Activated B cell treated with CpG ODN at 0.5 μM for 24 hours (primary cell): ENCODE measurements at regions not wholly inside any gene's neighbourhood (a gene's known extent, or its start where the extent isn't known, plus 50 kb on each side); places are given as distances from the start of the nearest gene placed in this dataset.

ENCODE experiments used
- ATAC-seq: fragments of 200-7000 bp; cut with Tn5 transposase; one replicate; pipeline ENCODE4 v1.10.0; 2021; ENCODE audit warnings: low read depth, mild to moderate bottlenecking, moderate library complexity
- CTCF ChIA-PET: fragments of 350-600 bp; sonication (Branson Sonifier 250); formaldehyde crosslinking; loops from one replicate; lab custom pipeline; 2021; ENCODE audit warnings: antibody characterized with exemption; lab: Charles Lee
- POLR2A ChIA-PET: fragments of 350-600 bp; sonication (Branson Sonifier 250); formaldehyde crosslinking; loops from one replicate; lab custom pipeline; 2021; ENCODE audit warnings: antibody characterized with exemption; lab: Charles Lee
- DNase-seq: peaks from one replicate; pipeline ENCODE4 v3.0.0; 2022
- H3K27ac Mint-ChIP-seq: one replicate; pipeline ENCODE4 v1.8.0; 2020; ENCODE audit warnings: mixed read lengths
- H3K27me3 Mint-ChIP-seq: one replicate; pipeline ENCODE4 v1.8.0; 2021; ENCODE audit warnings: mixed read lengths
- H3K36me3 Mint-ChIP-seq: one replicate; pipeline ENCODE4 v1.8.0; 2021; ENCODE audit warnings: low read depth, mixed read lengths
- H3K4me1 Mint-ChIP-seq: one replicate; pipeline ENCODE4 v1.8.0; 2021; ENCODE audit warnings: mixed read lengths
- H3K4me3 Mint-ChIP-seq: one replicate; pipeline ENCODE4 v1.8.0; 2020; ENCODE audit warnings: mild to moderate bottlenecking, mixed read lengths
- H3K9me3 Mint-ChIP-seq: one replicate; pipeline ENCODE4 v1.8.0; 2020; ENCODE audit warnings: mixed read lengths
- CTCF ChIP-seq: fragments of 200-600 bp; IDR thresholded peaks from one replicate; pipeline ENCODE4 v1.8.0; 2022; ENCODE audit warnings: antibody characterized with exemption, mild to moderate bottlenecking
- intact Hi-C: fragments of 100-400 bp; cut with micrococcal nuclease; formaldehyde crosslinking; loops from one replicate; pipeline ENCODE4 v1.15.1; 2024

- POLR2A ChIA-PET: no interaction called here
- CTCF ChIA-PET: no interaction called here
- H3K36me3 Mint-ChIP-seq: no peaks in the 10 kb centered on the region
These were observed 554.6 kb upstream of the FLRT2 start for GRCh38 chr14:84975241-84975902.

GRCh38 chr14:84976805-84977204 lies 553.1 kb upstream of the FLRT2 start:
- POLR2A ChIA-PET: no interaction called here
- H3K9me3 Mint-ChIP-seq: peaks cover 4% of the 10 kb centered on the region
- no peak overlapping the region for H3K4me3 Mint-ChIP-seq
- no peak for TF ChIP-seq CTCF
- CTCF ChIA-PET: no interaction called here
- no peak for ATAC-seq
- H3K27me3 Mint-ChIP-seq: no peaks in the 10 kb centered on the region
- H3K36me3 Mint-ChIP-seq: no peaks in the 10 kb centered on the region
- intact Hi-C loops: no loop called here
- no peak overlapping the region for H3K27ac Mint-ChIP-seq
- DNase-seq: no peak
- H3K4me1 Mint-ChIP-seq: no peaks in the 10 kb centered on the region

More at GRCh38 chr14:84975241-84975902, 554.6 kb upstream of the FLRT2 start:
- no peaks in the 10 kb centered on the region for H3K4me1 Mint-ChIP-seq
- H3K4me3 Mint-ChIP-seq: no peak overlapping the region
- no peak for ATAC-seq
- H3K27ac Mint-ChIP-seq: no peak overlapping the region
- intact Hi-C loops: no loop called here
- TF ChIP-seq CTCF: no peak
- H3K27me3 Mint-ChIP-seq: no peaks in the 10 kb centered on the region
- no peak for DNase-seq
- peaks cover 4% of the 10 kb centered on the region for H3K9me3 Mint-ChIP-seq

- ChIA-PET POLR2A (no interaction called here), CTCF (no interaction called here)
- Mint-ChIP-seq H3K36me3 (no peaks in the 10 kb centered on the region), H3K4me1 (no peaks in the 10 kb centered on the region), H3K4me3 (no peak overlapping the region), H3K27me3 (no peaks in the 10 kb centered on the region), H3K9me3 (peaks cover 5% of the 10 kb centered on the region), H3K27ac (no peak overlapping the region)
- intact Hi-C loops: no loop called here
- no peak for ATAC-seq
- TF ChIP-seq CTCF: no peak
- no peak for DNase-seq
These were observed 542.9 kb upstream of the FLRT2 start for GRCh38 chr14:84987042-84987441.

- POLR2A ChIA-PET: no interaction called here
- TF ChIP-seq CTCF: no peak
- Mint-ChIP-seq H3K4me1 (no peaks in the 10 kb centered on the region), H3K9me3 (peaks cover 5% of the 10 kb centered on the region), H3K27ac (no peak overlapping the region), H3K4me3 (no peak overlapping the region), H3K27me3 (no peaks in the 10 kb centered on the region), H3K36me3 (no peaks in the 10 kb centered on the region)
- intact Hi-C loops: no loop called here
- ATAC-seq (no peak), DNase-seq (no peak)
- CTCF ChIA-PET: no interaction called here
These were observed 541.6 kb upstream of the FLRT2 start for GRCh38 chr14:84988357-84988756.

GRCh38 chr14:84991021-84991420 lies 538.9 kb upstream of the FLRT2 start:
- ChIA-PET POLR2A (interaction anchor here (0.6 kb wide), 1 partner anchor 1460 kb away, joined by 7 read pairs; no protein-coding TSS in a partner anchor), CTCF (no interaction called here)
- DNase-seq: no peak
- intact Hi-C loops: no loop called here
- ATAC-seq: no peak
- no peak overlapping the region for H3K4me3 Mint-ChIP-seq
- no peak for TF ChIP-seq CTCF
- H3K36me3 Mint-ChIP-seq: no peaks in the 10 kb centered on the region
- no peaks in the 10 kb centered on the region for H3K27me3 Mint-ChIP-seq
- H3K4me1 Mint-ChIP-seq: no peaks in the 10 kb centered on the region
- H3K9me3 Mint-ChIP-seq: peaks cover 5% of the 10 kb centered on the region
- no peak overlapping the region for H3K27ac Mint-ChIP-seq
